ENCODE measurements at regions not wholly inside any gene's neighbourhood (a gene's known extent, or its start where the extent isn't known, plus 50 kb on each side); places are given as distances from the start of the nearest gene placed in this dataset.

- TF ChIP-seq CTCF (conservative IDR thresholded peaks at IDR 0.05) (no peak), EZH2 (IDR thresholded peaks at IDR 0.05; ENCODE audit: low read depth) (no peak)
Measured at GRCh38 chr2:137809837-137810236, 154.4 kb upstream of the HNMT start.
